ENCODE measurements at regions not wholly inside any gene's neighbourhood (a gene's known extent, or its start where the extent isn't known, plus 50 kb on each side); places are given as distances from the start of the nearest gene placed in this dataset.
"Not testable (repeated sequence)": the region's sequence is repeated elsewhere in the genome, so short reads cannot be mapped to it uniquely, and the experiment has no call there.

DNA sequence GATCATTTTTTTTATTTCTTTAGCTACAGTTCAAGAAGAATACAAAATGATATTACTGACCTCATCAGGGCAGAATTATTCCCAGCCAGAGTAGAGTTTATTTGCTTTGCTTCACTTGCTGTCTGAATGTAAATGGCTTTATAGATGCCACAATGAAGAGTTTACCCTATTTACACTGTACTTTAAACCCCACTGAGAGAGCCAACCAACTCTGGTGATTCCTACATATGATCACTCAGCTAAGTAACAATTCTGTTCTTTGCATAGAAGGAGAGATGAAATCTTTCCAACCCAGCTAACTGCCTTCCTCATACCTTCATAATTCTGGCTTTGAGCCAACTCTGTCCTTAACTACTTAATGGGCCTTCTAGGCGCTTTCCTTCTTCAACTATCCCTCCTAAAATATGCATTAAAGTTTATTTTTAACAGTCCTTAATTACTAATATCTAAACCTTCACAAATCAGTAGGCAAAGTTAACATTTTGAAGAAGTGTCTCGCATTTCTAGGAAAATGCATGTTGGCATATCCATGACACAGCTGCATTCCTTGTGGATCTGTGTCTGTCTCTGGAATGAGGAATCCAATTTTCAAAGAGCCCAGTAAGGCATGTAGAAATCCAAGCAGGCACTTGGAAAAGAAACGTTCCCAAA, 284.8 kb upstream of the GRAMD2B start:
- no peaks in the 10 kb centered on the region for H3K27me3 ChIP-seq
- no peak overlapping the region for H3K27ac ChIP-seq
- no peaks in the 10 kb centered on the region for H3K4me1 ChIP-seq
- no peaks in the 10 kb centered on the region for H3K36me3 ChIP-seq
- no peak overlapping the region for H3K4me3 ChIP-seq (replicated peaks in 1 of 3)
- TF ChIP-seq, protein P1, sequence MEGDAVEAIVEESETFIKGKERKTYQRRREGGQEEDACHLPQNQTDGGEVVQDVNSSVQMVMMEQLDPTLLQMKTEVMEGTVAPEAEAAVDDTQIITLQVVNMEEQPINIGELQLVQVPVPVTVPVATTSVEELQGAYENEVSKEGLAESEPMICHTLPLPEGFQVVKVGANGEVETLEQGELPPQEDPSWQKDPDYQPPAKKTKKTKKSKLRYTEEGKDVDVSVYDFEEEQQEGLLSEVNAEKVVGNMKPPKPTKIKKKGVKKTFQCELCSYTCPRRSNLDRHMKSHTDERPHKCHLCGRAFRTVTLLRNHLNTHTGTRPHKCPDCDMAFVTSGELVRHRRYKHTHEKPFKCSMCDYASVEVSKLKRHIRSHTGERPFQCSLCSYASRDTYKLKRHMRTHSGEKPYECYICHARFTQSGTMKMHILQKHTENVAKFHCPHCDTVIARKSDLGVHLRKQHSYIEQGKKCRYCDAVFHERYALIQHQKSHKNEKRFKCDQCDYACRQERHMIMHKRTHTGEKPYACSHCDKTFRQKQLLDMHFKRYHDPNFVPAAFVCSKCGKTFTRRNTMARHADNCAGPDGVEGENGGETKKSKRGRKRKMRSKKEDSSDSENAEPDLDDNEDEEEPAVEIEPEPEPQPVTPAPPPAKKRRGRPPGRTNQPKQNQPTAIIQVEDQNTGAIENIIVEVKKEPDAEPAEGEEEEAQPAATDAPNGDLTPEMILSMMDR (IDR thresholded peaks at IDR 0.05): no peak
- TF ChIP-seq POLR2A (IDR thresholded peaks at IDR 0.05): no peak
- H3K9me3 ChIP-seq: no peaks in the 10 kb centered on the region
- WGBS, 2 donors: 66 to 70% methylated on average over 3 of the region's 3 CpGs
- no peak for DNase-seq
- intact Hi-C loops (cut with DNase I): no loop called here

GRCh38 chr5:126139086-126139485, 284.1 kb upstream of the GRAMD2B start:
- intact Hi-C loops (cut with DNase I): no loop called here
- no peaks in the 10 kb centered on the region for H3K36me3 ChIP-seq
- no peaks in the 10 kb centered on the region for H3K4me1 ChIP-seq
- 70 to 75% methylated on average over 2 of the region's 2 CpGs for WGBS, 2 donors
- DNase-seq: no peak
- no peaks in the 10 kb centered on the region for H3K9me3 ChIP-seq
- no peaks in the 10 kb centered on the region for H3K27me3 ChIP-seq
- TF ChIP-seq, protein P1 (IDR thresholded peaks at IDR 0.05): no peak
- TF ChIP-seq POLR2A (IDR thresholded peaks at IDR 0.05): no peak
- H3K4me3 ChIP-seq (replicated peaks in 1 of 3): no peak overlapping the region
- no peak overlapping the region for H3K27ac ChIP-seq

- intact Hi-C loops (cut with DNase I): no loop called here
- H3K4me1 ChIP-seq: no peaks in the 10 kb centered on the region
- H3K27me3 ChIP-seq: no peaks in the 10 kb centered on the region
- 50 to 56% methylated on average over 5 of the region's 5 CpGs for WGBS, 2 donors
- no peak for DNase-seq
- no peaks in the 10 kb centered on the region for H3K36me3 ChIP-seq
- no peak overlapping the region for H3K27ac ChIP-seq
- no peaks in the 10 kb centered on the region for H3K9me3 ChIP-seq
- no peak for TF ChIP-seq POLR2A (IDR thresholded peaks at IDR 0.05)
- TF ChIP-seq, protein P1 (IDR thresholded peaks at IDR 0.05): no peak
- H3K4me3 ChIP-seq (replicated peaks in 1 of 3): no peak overlapping the region
Observed at GRCh38 chr5:126139773-126140172, 283.4 kb upstream of the GRAMD2B start.

- 72 to 82% methylated on average over 2 of the region's 2 CpGs for WGBS, 2 donors
- intact Hi-C loops (cut with DNase I): no loop called here
- TF ChIP-seq POLR2A (IDR thresholded peaks at IDR 0.05): no peak
- TF ChIP-seq, protein P1 (IDR thresholded peaks at IDR 0.05): no peak
Observed at GRCh38 chr5:126143622-126144021, 279.6 kb upstream of the GRAMD2B start.

GRCh38 chr5:126150319-126150718, 272.9 kb upstream of the GRAMD2B start:
- H3K9me3 ChIP-seq; DNase-seq; H3K36me3 ChIP-seq; H3K4me1 ChIP-seq; H3K4me3 ChIP-seq (replicated peaks in 1 of 3); intact Hi-C loops (cut with DNase I); H3K27ac ChIP-seq; H3K27me3 ChIP-seq: not testable (repeated sequence)
- WGBS, 2 donors: 96% methylated on average over 3 of the region's 3 CpGs

More at GRCh38 chr5:126143622-126144021, 279.6 kb upstream of the GRAMD2B start:
- Histone ChIP-seq H3K9me3 (no peaks in the 10 kb centered on the region), H3K4me1 (no peaks in the 10 kb centered on the region), H3K27me3 (no peaks in the 10 kb centered on the region), H3K27ac (no peak overlapping the region), H3K36me3 (no peaks in the 10 kb centered on the region), H3K4me3 (replicated peaks in 1 of 3) (no peak overlapping the region)
- no peak for DNase-seq

- H3K27me3 ChIP-seq; H3K9me3 ChIP-seq; DNase-seq; intact Hi-C loops (cut with DNase I); H3K4me1 ChIP-seq; H3K36me3 ChIP-seq; H3K4me3 ChIP-seq (replicated peaks in 1 of 3); H3K27ac ChIP-seq: not testable (repeated sequence)
- 95 to 100% methylated on average over 4 to 12 of the region's 12 CpGs for WGBS, 2 donors
Observed at GRCh38 chr5:126155298-126155697, 267.9 kb upstream of the GRAMD2B start.
